Gastrocnemius medialis (tissue), 4 donors: ENCODE measurements at regions not wholly inside any gene's neighbourhood (a gene's known extent, or its start where the extent isn't known, plus 50 kb on each side); places are given as distances from the start of the nearest gene placed in this dataset.

Experiments used
- CTCF ChIP-seq, 5 experiments: fragments of 450-650 bp in 3 of 5; fragments of 200-600 bp in 2 of 5; sonication (generic) in 2 of 5; IDR thresholded peaks in 4 of 5; conservative IDR thresholded peaks in 1 of 5; 1 replicate in 4 of 5; 2 replicates in 1 of 5; pipeline ENCODE4 v1.5.1; 2016 to 2019; ENCODE audit warnings: antibody characterized with exemption in 5 of 5, mild to moderate bottlenecking in 3 of 5, moderate library complexity in 3 of 5
- POLR2A ChIP-seq, 2 donors: fragments of 450-650 bp; IDR thresholded peaks; one replicate each; pipeline ENCODE4 v1.6.1; 2017; ENCODE audit warnings: antibody characterized with exemption in 2 of 2, mild to moderate bottlenecking in 2 of 2, moderate library complexity in 2 of 2

- no peak for TF ChIP-seq CTCF (IDR thresholded peaks at IDR 0.05 in 4 of 5, conservative IDR thresholded peaks at IDR 0.05 in 1 of 5)
- no peak for TF ChIP-seq POLR2A (IDR thresholded peaks at IDR 0.05)
Measured at GRCh38 chr3:15979900-15980299, 182.1 kb upstream of the ANKRD28 start.
